T-helper 2 cell treated with Interferon-gamma antibody and Interleukin-4, amounts not matched to agents 100 ng/mL and 5 ng/mL, for 36 hours (primary cell): ENCODE measurements at regions not wholly inside any gene's neighbourhood (a gene's known extent, or its start where the extent isn't known, plus 50 kb on each side); places are given as distances from the start of the nearest gene placed in this dataset.

Source experiments
- intact Hi-C: fragments of 100-400 bp; cut with micrococcal nuclease; formaldehyde crosslinking; loops from one replicate; pipeline ENCODE4 v1.15.1; 2023

DNA sequence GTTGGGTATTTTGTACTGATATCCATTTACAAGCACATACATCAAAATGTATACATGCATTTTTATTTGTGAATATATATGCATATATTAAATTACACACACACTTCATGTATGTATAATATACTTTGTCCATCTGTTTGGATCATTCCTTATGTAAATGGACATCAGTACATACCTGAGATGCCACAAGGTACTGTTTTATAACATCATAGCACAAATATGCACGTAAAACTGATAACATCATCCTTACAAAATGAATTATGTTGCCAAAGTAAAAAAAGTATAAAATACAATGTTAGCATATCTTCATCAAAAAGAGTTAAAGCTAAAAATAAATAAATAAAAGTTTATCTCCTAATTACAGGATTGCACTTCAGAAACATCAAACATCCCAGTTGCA is 634.8 kb upstream of the UBE2E2 start:
- intact Hi-C loops = no loop called here

GRCh38 chr3:22569570-22569969 is 633.6 kb upstream of the UBE2E2 start:
- intact Hi-C loops = no loop called here

DNA sequence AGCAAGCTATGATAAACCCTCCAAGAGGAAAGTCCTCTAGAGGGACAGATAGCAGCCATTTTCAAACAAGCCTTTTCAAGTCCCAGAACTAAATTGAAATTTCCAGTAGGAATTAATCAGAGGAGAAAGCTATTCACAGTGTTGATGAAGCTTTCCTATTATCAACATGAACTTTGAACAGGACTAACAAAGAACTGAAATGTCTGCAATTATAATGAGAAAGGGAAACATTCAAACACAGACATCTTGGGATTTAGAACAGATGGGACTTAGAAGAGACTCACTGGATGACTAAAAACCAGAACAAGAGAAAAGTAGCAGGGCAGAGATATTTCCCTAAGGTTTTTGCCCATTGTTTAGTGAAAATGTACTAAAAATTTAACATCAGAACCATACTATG is 622.1 kb upstream of the UBE2E2 start:
- intact Hi-C loops = no loop called here

DNA sequence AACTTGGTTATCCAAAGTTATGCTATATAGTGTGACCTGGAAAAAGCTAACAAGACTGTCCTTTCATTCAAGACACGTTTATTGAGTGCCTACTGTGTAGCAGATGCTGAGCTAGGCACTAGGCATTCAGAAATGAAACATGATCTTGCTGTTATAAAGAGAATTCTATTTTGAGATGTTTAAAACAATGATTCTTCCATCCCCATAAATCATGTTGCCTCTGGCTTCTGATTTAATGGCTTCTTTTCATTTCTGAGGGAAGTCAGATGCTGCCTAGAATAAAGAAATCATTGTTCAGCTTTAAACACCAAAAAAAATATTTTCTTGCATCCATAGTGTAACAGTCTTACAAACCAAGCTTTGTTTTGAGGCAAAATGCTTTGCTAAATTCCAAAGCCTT is 620.9 kb upstream of the UBE2E2 start:
- intact Hi-C loops = no loop called here

DNA sequence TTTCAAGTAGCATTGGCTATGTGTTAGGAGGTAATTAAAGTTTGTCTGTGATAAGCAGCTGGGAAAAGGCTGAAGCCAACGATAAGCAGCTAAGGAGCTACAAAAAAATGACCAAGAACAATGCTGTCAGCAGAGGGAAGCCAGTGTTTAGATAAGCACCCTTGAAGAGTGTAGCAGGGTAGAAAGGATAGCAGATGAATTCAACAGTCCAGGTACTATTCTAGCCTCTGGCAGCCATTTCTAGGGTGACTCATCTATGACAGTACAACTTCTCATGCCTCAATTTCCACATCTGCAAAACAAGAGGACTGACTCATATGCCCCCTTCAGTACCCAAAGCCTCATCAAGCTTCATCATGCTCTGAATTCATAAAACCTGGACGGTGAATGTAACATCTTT is 617.6 kb upstream of the UBE2E2 start:
- intact Hi-C loops = no loop called here

DNA sequence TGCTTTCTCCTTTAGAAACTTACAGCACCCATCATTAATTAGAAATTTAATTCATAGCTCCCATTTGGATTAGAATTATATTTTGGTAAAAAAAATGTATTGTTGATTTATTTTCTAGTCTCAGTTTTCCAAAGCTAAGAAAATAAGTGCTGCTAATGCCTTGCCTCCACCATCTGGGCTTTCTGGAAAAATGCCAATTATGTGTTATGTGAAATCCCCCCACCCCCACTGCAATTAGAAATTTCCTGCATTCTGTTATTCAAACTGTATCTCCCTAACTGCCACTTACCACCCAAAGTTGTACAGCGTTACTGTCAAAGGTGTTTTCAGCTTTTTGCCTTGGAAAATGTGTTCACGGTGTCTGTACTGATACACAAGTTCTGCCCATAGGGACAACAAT is 617.2 kb upstream of the UBE2E2 start:
- intact Hi-C loops = no loop called here

GRCh38 chr3:22587446-22587845 is 615.7 kb upstream of the UBE2E2 start:
- intact Hi-C loops = no loop called here

GRCh38 chr3:22593638-22594037 is 609.5 kb upstream of the UBE2E2 start:
- intact Hi-C loops = no loop called here

DNA sequence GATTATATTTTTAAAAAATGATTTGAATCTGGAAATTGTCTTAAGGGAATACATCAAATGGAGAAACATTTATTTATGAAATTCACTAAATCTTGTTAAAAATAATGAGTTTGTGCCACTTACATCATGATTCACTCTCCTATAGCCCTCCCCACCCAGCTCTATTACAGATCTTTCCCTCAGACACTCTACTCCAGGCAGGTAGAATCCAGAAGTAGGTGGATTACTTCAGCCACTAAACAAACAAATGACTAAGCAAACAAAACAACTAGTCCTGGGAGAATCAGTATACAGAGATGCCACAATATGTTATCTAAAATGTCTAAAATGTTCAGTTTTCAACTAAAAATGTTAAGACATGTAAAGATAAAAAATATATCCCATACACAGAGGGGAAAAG is 608.1 kb upstream of the UBE2E2 start:
- intact Hi-C loops = no loop called here

- intact Hi-C loops = no loop called here
Observed at GRCh38 chr3:22606461-22606860, 596.7 kb upstream of the UBE2E2 start.

DNA sequence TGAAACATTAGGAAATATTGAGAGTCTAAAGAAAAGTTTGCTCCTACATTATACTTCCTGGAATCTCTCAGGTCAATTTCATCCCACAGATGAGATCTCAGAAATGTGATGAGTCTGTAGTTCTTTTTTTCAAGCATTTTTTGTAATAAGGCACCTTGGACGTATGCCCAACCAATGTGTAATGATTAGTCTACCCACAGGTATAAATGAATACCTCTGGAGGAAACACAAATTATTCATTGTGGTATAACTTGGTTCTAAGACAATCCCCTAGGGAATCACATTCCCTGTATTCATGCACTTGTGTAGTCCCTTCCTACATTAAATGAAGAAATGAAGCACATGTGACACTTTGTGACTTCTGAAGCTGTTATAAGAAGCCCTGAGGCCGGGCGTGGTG is 596.2 kb upstream of the UBE2E2 start:
- intact Hi-C loops = no loop called here

- intact Hi-C loops = no loop called here
Observed at GRCh38 chr3:22608093-22608492, 595.0 kb upstream of the UBE2E2 start.

- intact Hi-C loops = no loop called here
Observed at GRCh38 chr3:22608721-22609120, 594.4 kb upstream of the UBE2E2 start.

DNA sequence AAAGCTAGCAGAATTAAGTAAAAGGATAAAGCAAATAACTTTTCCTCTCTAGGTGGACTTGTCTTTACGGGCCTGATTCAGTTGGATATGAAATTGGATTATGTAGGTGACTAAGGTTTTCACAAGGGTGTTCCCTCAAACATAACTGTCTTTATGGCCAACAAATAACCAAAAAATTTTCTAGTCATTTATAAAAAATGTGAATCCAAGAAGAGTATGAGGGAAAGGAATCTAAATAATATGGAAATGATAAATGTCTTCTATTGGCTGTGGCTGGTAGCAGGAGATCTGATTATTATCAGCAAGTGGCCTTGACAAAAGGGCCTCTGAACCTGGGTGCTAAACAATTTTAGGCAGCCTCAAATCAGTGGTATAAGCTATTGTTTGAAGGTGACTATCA is 594.0 kb upstream of the UBE2E2 start:
- intact Hi-C loops = no loop called here

DNA sequence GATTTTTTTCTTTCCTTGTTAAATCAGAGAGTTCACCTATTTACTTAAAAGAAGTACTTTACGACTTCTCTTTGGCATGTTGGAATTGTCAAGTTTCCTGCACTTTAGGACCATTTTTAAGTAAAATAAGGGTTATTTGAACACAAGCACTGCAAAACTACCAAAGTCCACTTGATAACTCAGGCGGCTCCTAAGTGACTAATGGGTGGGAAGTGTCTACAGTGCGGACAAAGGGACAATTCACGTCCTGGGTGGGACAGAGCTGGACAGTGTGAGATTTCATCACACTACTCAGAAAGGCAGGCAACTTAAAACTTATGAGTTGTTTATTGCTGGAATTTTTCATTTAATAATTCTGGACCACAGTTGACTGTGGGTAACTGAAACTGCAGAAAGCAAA is 590.2 kb upstream of the UBE2E2 start:
- intact Hi-C loops = no loop called here

- intact Hi-C loops = no loop called here
Observed at GRCh38 chr3:22615790-22616189, 587.3 kb upstream of the UBE2E2 start.

DNA sequence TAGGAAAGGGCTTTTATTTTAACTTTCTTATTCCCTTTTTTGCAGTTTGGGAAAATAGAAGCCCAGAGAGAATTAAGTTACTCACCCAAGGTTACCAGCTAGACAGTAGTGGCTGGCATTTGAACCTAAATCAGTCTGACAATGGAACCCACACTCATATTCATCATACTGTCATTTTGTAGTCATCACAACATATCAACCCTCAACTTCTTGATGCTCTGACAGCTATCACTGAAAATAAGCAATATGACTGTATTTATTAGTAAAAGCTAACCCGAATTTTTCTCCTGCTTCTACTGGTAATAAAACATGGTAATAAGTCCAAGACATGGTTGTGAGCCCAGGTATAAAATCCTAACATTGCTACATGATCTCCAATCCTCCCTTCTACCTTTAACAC is 585.8 kb upstream of the UBE2E2 start:
- intact Hi-C loops = no loop called here

GRCh38 chr3:22620498-22620897 is 582.6 kb upstream of the UBE2E2 start:
- intact Hi-C loops = no loop called here

GRCh38 chr3:22621205-22621809 is 581.8 kb upstream of the UBE2E2 start:
- intact Hi-C loops = no loop called here

DNA sequence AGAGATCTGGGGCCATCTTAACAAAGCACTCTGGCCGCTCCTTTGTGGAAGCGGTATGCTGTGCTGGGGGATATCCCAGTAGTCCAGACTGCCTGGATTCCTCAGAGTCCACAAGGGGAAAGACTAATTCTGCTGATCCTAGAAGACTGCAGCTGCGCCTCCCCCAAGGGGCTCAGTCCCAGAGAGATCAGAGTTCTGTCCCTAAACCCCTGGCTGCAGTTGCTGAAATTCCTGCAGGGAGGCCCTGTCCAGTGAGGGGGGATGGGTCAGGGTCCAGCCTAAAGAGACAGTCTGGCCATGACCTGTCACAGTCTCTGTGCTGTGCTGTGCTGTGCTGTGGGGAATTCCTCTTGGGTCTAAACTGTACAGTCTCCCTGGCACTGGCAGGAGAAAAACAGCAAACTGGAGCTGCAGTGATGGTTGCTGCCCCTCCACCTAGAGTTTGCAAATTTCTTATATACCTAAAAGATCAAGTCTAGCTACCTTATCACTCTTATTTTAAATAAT is 575.1 kb upstream of the UBE2E2 start:
- intact Hi-C loops = no loop called here

- intact Hi-C loops = no loop called here
Observed at GRCh38 chr3:22632536-22632935, 570.6 kb upstream of the UBE2E2 start.

GRCh38 chr3:22634433-22634832 is 568.7 kb upstream of the UBE2E2 start:
- intact Hi-C loops = no loop called here

DNA sequence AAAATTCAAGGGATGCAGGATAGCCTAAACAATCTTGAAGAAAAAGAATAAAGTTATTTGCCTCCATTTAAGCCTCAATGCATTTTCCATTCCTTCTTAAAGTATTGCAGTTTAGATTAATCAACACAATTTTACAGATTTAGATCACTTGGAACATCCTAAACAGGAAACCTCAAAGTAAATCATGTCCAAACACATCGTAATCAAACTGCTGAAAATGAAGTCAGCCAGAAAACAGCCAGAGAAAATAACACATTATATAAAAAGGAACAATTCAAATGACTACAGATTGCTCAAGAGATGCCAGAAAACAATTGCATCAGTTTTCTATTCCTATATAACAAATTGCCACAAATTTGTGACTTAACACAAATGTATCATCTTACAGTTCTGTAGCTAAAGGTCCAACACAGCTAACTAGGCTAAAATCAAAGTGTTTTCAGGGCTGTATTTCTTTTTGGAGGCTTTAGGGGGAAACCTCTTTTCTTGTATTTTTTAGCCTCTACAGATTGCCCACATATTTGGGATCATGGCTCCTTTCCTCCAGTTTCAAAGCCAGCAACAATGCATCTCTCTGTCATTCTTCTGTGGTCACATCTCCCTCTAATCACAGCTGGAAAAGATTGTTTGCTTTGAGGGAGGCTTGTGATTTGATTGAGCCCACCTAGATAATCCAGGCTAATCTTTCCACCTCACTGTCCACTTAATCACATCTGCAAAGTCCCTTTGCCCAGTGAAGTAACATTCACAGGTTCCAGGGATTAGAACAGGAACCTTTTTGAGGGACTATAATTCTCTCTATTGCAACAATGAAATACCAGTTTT is 543.3 kb upstream of the UBE2E2 start:
- intact Hi-C loops = no loop called here
